AG09309 (cell line): ENCODE measurements at regions not wholly inside any gene's neighbourhood (a gene's known extent, or its start where the extent isn't known, plus 50 kb on each side); places are given as distances from the start of the nearest gene placed in this dataset.

Experiments
- DNase-seq: peaks from one replicate; pipeline ENCODE4 v3.0.0-alpha.2; 2010; ENCODE audit warnings: low read depth
- H3K4me3 ChIP-seq: 2 replicates; pipeline ENCODE4 v1.5.1; 2011; ENCODE audit warnings: mild to moderate bottlenecking, low read depth, low read length, moderate library complexity; ENCODE audit not compliant: control insufficient read depth
- TF ChIP-seq, protein P1 (sequence below): IDR thresholded peaks from 2 replicates; pipeline ENCODE4 v1.5.1; 2011; ENCODE audit warnings: mild to moderate bottlenecking, low read depth, low read length, inconsistent platforms; ENCODE audit not compliant: insufficient read depth, control insufficient read depth; ENCODE audit errors: missing control alignments

DNA sequence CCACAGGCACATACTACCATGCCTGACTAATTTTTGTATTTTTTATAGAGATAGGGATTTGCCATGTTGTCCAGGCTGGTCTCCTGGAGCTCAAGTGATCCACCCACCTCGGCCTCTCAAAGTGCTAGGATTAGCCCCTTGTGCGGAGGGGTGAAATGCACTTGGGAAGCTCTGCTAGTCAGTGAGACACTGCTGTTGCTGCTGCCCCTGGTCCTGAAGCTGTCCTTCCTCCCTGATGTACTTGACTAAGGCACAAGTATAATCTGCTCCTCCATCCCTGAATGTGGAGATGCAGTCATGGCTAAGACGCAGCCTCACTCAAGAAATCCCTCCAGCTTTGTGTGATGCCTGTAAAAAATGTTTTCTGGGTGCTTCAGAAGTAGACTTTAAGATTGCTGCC lies 124.5 kb downstream of the KCTD15 start:
- TF ChIP-seq, protein P1, sequence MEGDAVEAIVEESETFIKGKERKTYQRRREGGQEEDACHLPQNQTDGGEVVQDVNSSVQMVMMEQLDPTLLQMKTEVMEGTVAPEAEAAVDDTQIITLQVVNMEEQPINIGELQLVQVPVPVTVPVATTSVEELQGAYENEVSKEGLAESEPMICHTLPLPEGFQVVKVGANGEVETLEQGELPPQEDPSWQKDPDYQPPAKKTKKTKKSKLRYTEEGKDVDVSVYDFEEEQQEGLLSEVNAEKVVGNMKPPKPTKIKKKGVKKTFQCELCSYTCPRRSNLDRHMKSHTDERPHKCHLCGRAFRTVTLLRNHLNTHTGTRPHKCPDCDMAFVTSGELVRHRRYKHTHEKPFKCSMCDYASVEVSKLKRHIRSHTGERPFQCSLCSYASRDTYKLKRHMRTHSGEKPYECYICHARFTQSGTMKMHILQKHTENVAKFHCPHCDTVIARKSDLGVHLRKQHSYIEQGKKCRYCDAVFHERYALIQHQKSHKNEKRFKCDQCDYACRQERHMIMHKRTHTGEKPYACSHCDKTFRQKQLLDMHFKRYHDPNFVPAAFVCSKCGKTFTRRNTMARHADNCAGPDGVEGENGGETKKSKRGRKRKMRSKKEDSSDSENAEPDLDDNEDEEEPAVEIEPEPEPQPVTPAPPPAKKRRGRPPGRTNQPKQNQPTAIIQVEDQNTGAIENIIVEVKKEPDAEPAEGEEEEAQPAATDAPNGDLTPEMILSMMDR = no peak
- no peak for DNase-seq
- no peak overlapping the region for H3K4me3 ChIP-seq

DNA sequence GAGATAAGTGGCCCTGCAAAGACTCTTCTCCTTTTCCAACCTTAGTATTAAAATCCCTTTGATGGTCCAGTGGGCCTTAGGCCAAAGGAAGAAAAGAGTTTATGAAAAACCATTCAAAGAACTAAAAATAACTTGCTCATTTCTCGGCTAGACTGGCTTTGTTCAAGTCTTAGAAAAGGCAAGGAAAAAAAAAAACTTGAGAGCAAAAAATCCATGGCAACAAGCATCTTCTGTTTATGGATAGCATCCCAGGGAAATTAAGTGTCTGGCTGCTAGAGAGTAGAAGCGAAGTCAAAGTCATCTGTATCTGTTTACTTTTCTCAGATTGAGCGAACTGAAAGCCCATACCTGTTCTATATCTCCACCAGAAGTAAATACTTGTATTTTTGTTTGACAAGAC lies 129.6 kb downstream of the KCTD15 start:
- TF ChIP-seq, protein P1 = no peak
- H3K4me3 ChIP-seq = no peak overlapping the region
- DNase-seq = no peak

DNA sequence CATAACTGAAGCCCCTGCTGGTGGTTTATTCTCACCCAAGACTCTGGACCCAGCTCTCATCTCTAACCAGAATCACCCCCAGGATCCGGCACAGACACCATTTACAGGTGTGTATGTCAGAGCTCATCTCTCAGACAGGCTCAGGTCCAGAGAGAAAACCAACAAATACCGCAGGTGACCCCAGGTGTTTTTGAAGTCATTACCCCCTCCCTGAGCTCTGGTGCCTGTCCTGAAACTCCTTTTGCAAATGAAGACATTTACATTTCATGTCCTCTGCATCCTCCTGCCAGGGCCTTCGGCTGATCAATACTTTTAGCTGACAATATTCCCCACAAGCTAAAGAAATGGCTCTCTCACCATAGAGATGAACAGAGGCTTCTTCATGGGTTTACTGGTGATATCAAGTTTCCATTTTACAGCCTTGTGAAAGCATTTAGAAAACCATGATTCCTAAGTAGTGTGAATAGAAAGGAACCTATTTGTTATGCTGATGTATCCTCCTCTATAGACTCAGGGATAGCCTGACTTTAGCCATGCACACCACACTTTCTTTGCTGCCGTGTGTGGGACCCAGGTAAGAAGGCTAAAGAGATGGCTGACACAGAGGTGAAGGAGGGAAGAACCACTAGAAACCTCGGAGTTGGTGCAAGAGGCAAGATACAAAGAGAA lies 131.3 kb downstream of the KCTD15 start:
- TF ChIP-seq, protein P1 = no peak
- no peak overlapping the region for H3K4me3 ChIP-seq
- no peak for DNase-seq

DNA sequence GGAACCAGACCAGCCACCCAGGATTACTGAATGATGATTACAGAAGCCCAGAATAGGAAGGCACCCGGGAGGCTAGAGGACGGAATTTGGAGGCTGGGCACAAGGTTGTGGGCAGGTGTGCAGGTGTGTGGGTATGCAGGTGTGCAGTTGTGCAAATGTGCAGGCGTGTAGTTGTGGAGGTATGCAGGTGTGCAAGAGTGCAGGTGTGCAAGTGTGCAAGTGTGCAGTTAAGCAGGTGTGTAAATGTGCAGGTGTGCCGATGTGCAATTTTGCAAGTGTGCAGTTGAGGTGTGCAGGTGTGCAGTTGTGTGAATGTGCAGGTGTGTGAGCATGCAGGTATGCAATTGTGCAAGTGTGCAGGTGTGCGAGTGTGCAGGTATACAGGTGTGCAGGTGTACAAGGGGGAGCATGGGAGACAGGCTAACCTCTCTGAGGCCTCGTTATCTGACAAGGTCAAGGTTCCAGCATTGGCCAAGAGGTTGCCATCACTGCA lies 131.8 kb downstream of the KCTD15 start:
- no peak for DNase-seq
- H3K4me3 ChIP-seq = no peak overlapping the region
- TF ChIP-seq, protein P1 = no peak

DNA sequence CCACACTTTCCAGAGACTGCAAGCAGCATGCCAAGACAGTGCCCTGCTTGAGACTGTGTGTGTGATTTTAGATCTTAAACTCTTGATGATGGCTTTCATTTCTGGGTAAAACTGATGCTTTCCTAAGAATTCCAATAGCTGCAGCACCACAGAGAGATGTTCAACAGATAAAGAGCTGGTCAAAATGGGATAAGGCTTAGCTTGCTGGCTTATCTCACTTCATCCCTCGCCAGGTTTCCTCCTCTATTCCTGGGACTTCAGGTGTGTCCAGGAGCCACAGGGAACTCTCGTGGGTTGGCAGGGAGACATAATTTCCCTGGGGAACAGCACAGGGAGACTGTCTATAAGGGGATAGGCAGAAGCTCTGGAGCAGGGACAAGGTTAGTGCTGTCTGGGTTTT lies 137.3 kb downstream of the KCTD15 start:
- H3K4me3 ChIP-seq = no peak overlapping the region
- DNase-seq = no peak
- TF ChIP-seq, protein P1 = no peak

DNA sequence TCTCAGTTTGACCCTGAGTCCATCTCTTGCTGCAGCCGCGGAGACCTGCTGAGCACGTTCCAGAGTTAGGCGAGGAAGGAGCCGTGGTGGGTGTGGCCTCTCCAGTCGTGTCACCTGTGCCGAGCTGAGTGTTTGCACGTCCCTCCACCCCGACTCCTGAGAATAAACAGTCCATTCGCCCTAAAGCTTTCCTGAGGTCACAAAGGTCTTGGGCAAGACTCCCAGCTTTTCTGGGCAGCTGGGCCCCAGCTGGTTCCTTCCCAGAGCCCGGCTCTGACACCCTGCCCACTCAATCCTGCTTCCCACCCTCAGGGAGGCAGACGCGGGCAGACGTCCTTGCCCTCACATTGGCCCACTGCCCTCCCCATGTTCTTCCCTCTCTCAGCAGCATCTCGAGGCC lies 142.2 kb downstream of the KCTD15 start:
- TF ChIP-seq, protein P1 = no peak
- no peak for DNase-seq
- H3K4me3 ChIP-seq = no peak overlapping the region

DNA sequence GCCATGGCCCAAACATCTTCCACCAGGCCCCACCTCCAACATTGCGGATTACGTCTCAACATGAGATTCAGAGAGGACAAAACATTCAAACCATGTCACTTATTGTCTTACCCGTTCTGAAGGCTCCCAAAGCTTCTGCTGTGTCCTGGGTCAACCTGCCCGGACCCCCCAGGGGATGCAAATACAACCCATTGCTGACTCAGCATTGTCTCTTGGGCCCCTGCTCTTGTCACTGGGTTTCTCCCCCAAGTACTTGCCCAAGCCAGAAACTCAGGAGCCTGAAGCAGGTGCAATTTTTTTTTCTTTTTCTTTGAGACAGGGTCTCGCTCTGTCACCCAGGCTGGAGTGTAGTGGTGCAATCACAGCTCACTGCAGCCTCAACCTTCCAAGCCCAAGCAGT lies 144.5 kb downstream of the KCTD15 start:
- no peak overlapping the region for H3K4me3 ChIP-seq
- no peak for DNase-seq
- TF ChIP-seq, protein P1 = no peak
